GM12878 (cell line): ENCODE measurements at regions not wholly inside any gene's neighbourhood (a gene's known extent, or its start where the extent isn't known, plus 50 kb on each side); places are given as distances from the start of the nearest gene placed in this dataset.

ENCODE experiments used
- CHD1 ChIP-seq: IDR thresholded peaks from 2 replicates; pipeline ENCODE4 v1.6.1; 2012; ENCODE audit warnings: low read depth, low read length, improper control_type of control experiment
- CHD2 ChIP-seq: IDR thresholded peaks from 2 replicates; pipeline ENCODE4 v1.6.1; 2011; ENCODE audit warnings: low read depth, low read length, improper control_type of control experiment, borderline replicate concordance
- CREB1 ChIP-seq: IDR thresholded peaks from 2 replicates; pipeline ENCODE4 v1.6.1; 2012; ENCODE audit warnings: low read depth, mild to moderate bottlenecking, inconsistent platforms
- EP300 ChIP-seq, 2 experiments: fragments of 150-350 bp in 1 of 2; IDR thresholded peaks; 2 replicates each; pipeline ENCODE4 v1.6.1; 2011 to 2012; ENCODE audit warnings: low read depth in 2 of 2, low read length in 2 of 2, borderline replicate concordance in 1 of 2, improper control_type of control experiment in 1 of 2, inconsistent platforms in 1 of 2; ENCODE audit not compliant: control insufficient read depth in 1 of 2
- FOS ChIP-seq: IDR thresholded peaks from 3 replicates; pipeline ENCODE4 v1.6.1; 2011; ENCODE audit warnings: borderline replicate concordance; ENCODE audit not compliant: insufficient read length; ENCODE audit errors: extremely low read depth
- FOXM1 ChIP-seq: IDR thresholded peaks from 2 replicates; pipeline ENCODE4 v1.6.1; 2012; ENCODE audit warnings: low read depth, mild to moderate bottlenecking, inconsistent platforms, low read length, moderate library complexity
- MYC ChIP-seq: IDR thresholded peaks from 2 replicates; pipeline ENCODE4 v1.6.1; 2011; ENCODE audit warnings: mild to moderate bottlenecking, low read length, moderate library complexity, inconsistent platforms; ENCODE audit not compliant: insufficient read depth, insufficient replicate concordance, insufficient read length, severe bottlenecking

GRCh38 chr6:96436398-96436797, 85.2 kb upstream of the UFL1 start:
- TF ChIP-seq FOXM1, result no peak
- TF ChIP-seq CREB1, result no peak
- TF ChIP-seq MYC, result no peak
- TF ChIP-seq FOS, result no peak
- no peak for TF ChIP-seq CHD1
- TF ChIP-seq CHD2, result no peak
- TF ChIP-seq EP300 (IDR thresholded peaks at IDR 0.05; ENCODE audit: borderline replicate concordance in 1 of 2, control insufficient read depth in 1 of 2, low read depth in 2 of 2, low read length in 2 of 2), result no peak
